Thyroid gland (tissue), 4 donors: ENCODE measurements at regions not wholly inside any gene's neighbourhood (a gene's known extent, or its start where the extent isn't known, plus 50 kb on each side); places are given as distances from the start of the nearest gene placed in this dataset.
"Not testable (repeated sequence)": the region's sequence is repeated elsewhere in the genome, so short reads cannot be mapped to it uniquely, and the experiment has no call there.

Experiments used
- DNase-seq, 2 donors: peaks; one replicate each; pipeline ENCODE4 v3.0.0-alpha.2; 2019
- H3K27ac ChIP-seq, 3 donors: fragments of 200-600 bp; sonication (generic); 1 replicate in 2 of 3; 2 replicates in 1 of 3; pipeline ENCODE4 v1.5.1; 2016 to 2019; ENCODE audit warnings: mild to moderate bottlenecking in 1 of 3, moderate library complexity in 1 of 3
- H3K27me3 ChIP-seq: fragments of 200-600 bp; sonication (generic); one replicate; pipeline ENCODE4 v1.5.1; 2019
- H3K36me3 ChIP-seq, 2 donors: fragments of 200-600 bp; sonication (generic); one replicate each; pipeline ENCODE4 v1.5.1; 2016 to 2019
- H3K4me1 ChIP-seq, 2 donors: fragments of 200-600 bp; sonication (generic); one replicate each; pipeline ENCODE4 v1.5.1; 2017 to 2019
- H3K4me3 ChIP-seq, 3 donors: fragments of 200-600 bp; sonication (generic); replicated peaks in 1 of 3; 1 replicate in 2 of 3; 2 replicates in 1 of 3; pipeline ENCODE4 v1.5.1; 2016; ENCODE audit warnings: mild to moderate bottlenecking in 1 of 3
- H3K9me3 ChIP-seq: fragments of 200-600 bp; sonication (generic); one replicate; pipeline ENCODE4 v1.5.1; 2017
- CTCF ChIP-seq, 6 experiments: fragments of 200-600 bp in 3 of 6; fragments of 450-650 bp in 3 of 6; sonication (generic) in 3 of 6; IDR thresholded peaks; one replicate each; pipeline ENCODE4 v1.5.1; 2016 to 2019; ENCODE audit warnings: antibody characterized with exemption in 6 of 6, mild to moderate bottlenecking in 2 of 6, inconsistent platforms in 1 of 6, moderate library complexity in 1 of 6
- POLR2A ChIP-seq, 2 donors: fragments of 450-650 bp; IDR thresholded peaks; one replicate each; pipeline ENCODE4 v1.6.1; 2017; ENCODE audit warnings: antibody characterized with exemption in 2 of 2, mild to moderate bottlenecking in 2 of 2, moderate library complexity in 1 of 2
- WGBS, 2 donors: methylation state at CpG; one replicate each; pipeline ENCODE4 v1.1.5; 2017; 5-methylcytosine and 5-hydroxymethylcytosine counted together
- intact Hi-C: fragments of 100-400 bp; cut with DNase I; formaldehyde crosslinking; loops from one replicate; pipeline ENCODE4 v1.15.1; 2023

- no peaks in the 10 kb centered on the region for H3K36me3 ChIP-seq
- H3K4me3 ChIP-seq: no peak overlapping the region
- TF ChIP-seq POLR2A (IDR thresholded peaks at IDR 0.05): no peak
- no peak for TF ChIP-seq CTCF (IDR thresholded peaks at IDR 0.05)
- no peak for DNase-seq
- intact Hi-C loops: no loop called here
- WGBS, 2 donors: 87 to 98% methylated on average over 2 of the region's 2 CpGs
- peak overlapping the region in 1 of 3 donors; percentile 18 for H3K27ac ChIP-seq
- no peaks in the 10 kb centered on the region for H3K9me3 ChIP-seq
- H3K27me3 ChIP-seq: no peaks in the 10 kb centered on the region
- peaks cover 12 to 13% of the 10 kb centered on the region in 2 donors for H3K4me1 ChIP-seq
Measured at GRCh38 chr2:236835307-236836024, 250.2 kb upstream of the COPS8 start.

GRCh38 chr2:236836028-236836427, 249.7 kb upstream of the COPS8 start:
- H3K4me3 ChIP-seq, intact Hi-C loops, H3K9me3 ChIP-seq, H3K27me3 ChIP-seq, H3K36me3 ChIP-seq: not testable (repeated sequence)
- peaks cover 12 to 13% of the 10 kb centered on the region in 2 donors for H3K4me1 ChIP-seq
- 29 to 39% methylated on average over 2 of the region's 2 CpGs for WGBS, 2 donors
- H3K27ac ChIP-seq: peak overlapping the region in 1 of 3 donors; percentile 51
- peak; percentile 38 to 52 for DNase-seq

- H3K27me3 ChIP-seq: no peaks in the 10 kb centered on the region
- H3K36me3 ChIP-seq: no peaks in the 10 kb centered on the region
- intact Hi-C loops: no loop called here
- WGBS, 2 donors: 84% methylated on average over 3 of the region's 3 CpGs
- DNase-seq: no peak
- H3K27ac ChIP-seq: no peak overlapping the region
- peaks cover 12 to 20% of the 10 kb centered on the region in 2 donors for H3K4me1 ChIP-seq
- no peaks in the 10 kb centered on the region for H3K9me3 ChIP-seq
- no peak for TF ChIP-seq POLR2A (IDR thresholded peaks at IDR 0.05)
- no peak for TF ChIP-seq CTCF (IDR thresholded peaks at IDR 0.05)
- no peak overlapping the region for H3K4me3 ChIP-seq
Measured at GRCh38 chr2:236840215-236840614, 245.5 kb upstream of the COPS8 start.

- Histone ChIP-seq H3K4me3 (no peak overlapping the region), H3K9me3 (no peaks in the 10 kb centered on the region), H3K4me1 (peaks cover 8 to 14% of the 10 kb centered on the region in 2 donors), H3K36me3 (no peaks in the 10 kb centered on the region), H3K27ac (no peak overlapping the region), H3K27me3 (no peaks in the 10 kb centered on the region)
- TF ChIP-seq POLR2A (IDR thresholded peaks at IDR 0.05) (no peak), CTCF (IDR thresholded peaks at IDR 0.05) (no peak)
- WGBS, 2 donors: 66 to 75% methylated on average over 7 of the region's 7 CpGs
- no peak for DNase-seq
- intact Hi-C loops: no loop called here
Measured at GRCh38 chr2:236840857-236841256, 244.8 kb upstream of the COPS8 start.

- H3K27me3 ChIP-seq: no peaks in the 10 kb centered on the region
- intact Hi-C loops: no loop called here
- no peaks in the 10 kb centered on the region for H3K9me3 ChIP-seq
- H3K27ac ChIP-seq: no peak overlapping the region
- WGBS, 2 donors: 77 to 91% methylated on average over 7 of the region's 7 CpGs
- no peak for DNase-seq
- H3K4me1 ChIP-seq: peaks cover 3 to 11% of the 10 kb centered on the region in 2 donors
- no peak overlapping the region for H3K4me3 ChIP-seq
- no peaks in the 10 kb centered on the region for H3K36me3 ChIP-seq
- TF ChIP-seq POLR2A (IDR thresholded peaks at IDR 0.05): no peak
- no peak for TF ChIP-seq CTCF (IDR thresholded peaks at IDR 0.05)
Measured at GRCh38 chr2:236841389-236841788, 244.3 kb upstream of the COPS8 start.
